NK-92 treated with Interleukin-12 subunit alpha and Interleukin-12 subunit beta, amount 100 ng/mL, for 24 hours (cell line): ENCODE measurements at regions not wholly inside any gene's neighbourhood (a gene's known extent, or its start where the extent isn't known, plus 50 kb on each side); places are given as distances from the start of the nearest gene placed in this dataset.

Source experiments
- DNase-seq: peaks from one replicate; lab custom pipeline; 2025; lab: John Stamatoyannopoulos, UW

DNA sequence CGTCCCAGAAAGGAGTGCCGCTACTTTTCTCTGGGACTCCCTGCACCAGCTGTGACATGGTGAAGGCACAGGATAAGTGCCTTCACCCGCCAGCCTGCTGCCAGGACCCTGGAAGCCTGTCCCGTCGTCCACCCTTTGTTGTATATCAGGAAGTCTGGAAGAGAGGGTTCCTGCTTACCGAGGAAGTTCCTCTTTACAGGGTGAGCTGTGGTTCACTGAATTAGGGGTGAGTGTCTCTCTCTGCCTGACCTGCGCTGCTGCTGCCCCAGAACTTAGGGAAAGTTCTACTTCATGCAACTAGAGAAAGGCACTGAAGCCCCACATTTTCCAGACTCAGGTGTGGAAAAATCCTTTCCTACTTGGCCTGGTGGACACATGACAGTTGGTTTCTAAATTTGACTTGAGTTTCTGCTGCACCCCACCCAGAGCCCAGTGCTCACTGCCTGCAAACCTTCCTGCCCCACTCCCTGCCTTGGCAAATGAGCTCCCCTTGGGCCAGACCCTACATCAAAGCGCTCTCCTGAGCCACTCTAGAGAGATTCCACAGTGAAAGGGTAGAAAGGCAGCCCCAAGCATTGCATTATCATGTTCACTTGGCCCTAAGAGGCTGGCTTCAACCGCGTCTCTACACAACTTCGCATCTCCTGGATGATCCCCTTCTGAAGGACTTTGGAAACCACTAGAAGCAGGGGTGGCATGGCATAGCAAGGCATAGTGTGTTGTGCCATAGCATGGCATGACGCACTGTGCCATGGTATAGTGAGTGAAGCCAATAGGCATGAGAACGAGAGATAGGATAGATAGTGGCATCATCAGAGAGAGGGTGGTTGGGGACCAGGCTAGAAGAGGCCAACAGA lies 215.8 kb upstream of the CDYL start:
- DNase-seq = no peak

DNA sequence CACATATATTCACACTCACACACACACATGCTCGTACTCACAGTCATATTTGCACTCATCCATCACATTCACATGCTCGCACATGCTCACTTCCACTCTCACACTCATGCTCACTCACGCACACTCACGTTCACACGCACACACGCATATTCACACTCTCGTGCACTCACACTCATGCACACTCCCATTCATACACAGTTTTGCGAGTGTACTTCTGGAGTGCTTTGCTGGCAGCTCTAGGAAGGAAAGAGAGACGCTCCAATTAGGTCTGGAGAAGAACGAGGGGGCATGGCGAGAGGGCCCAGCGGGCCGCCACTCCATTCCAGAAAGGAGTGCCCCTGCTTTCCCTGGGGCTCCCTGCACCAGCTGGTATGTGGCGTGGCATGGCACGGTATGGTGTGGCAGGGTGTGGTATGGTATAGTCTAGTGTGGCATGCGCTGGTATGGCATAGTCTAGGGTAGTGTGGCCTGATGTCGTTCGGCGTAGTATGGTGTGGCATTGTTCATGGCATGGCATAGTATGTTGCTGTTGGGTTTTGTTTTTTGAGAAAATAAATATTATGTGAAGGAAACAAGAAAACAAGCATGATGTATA lies 216.8 kb upstream of the CDYL start:
- DNase-seq = no peak

DNA sequence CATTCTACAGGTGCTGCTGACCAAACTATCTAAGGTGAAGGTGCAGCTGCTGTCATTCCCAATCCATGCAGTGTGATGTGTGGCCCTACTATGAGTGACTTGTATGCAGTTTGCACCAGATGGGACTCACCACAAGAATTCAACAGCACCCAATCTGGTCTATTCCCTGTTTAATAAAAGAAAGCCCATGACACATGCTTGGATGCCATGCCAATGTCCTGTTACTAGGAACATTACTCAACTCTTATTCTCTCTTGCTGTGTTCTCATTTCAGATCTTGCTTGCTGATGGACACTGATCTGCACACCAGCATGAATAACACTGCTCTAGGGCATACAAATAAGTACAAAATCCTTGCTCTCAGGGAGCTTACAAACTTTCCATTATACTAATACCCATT lies 221.6 kb upstream of the CDYL start:
- DNase-seq = no peak

DNA sequence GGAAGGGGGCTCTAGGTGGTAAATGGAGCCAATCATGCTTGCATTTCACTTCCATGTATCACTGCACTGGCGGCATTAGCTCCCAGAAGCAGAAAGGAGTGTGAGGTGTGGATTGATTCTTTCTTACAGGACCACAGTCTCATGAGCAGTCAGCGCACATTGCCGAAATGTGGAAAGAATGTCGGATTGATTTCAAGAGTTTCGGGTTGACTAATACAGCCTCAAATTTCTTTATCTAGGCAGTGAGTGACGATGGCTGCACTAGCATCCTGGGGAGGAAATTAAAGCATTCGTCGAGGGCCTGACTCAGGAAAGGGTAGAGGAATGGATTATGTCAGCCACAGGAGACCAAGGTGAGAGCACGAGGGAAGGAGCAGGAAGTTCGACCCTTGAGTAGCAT lies 222.8 kb upstream of the CDYL start:
- no peak for DNase-seq

DNA sequence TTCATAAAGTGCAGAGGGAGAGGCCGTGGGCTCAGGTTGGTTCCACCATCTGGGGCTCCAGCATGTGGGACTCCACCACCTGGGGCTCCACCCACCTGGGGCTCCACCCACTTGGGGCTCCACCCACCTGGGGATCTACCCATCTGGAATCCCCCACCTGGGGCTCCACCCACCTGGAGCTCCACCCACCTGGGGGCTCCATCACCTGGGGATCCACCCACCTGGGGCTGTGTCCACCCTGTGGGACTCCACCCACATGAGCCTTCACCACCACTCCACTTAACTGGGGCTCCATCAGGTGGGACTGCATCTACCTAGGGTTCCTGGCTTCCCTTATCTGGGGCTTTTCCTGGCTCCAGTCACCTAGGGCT lies 226.0 kb upstream of the CDYL start:
- no peak for DNase-seq

DNA sequence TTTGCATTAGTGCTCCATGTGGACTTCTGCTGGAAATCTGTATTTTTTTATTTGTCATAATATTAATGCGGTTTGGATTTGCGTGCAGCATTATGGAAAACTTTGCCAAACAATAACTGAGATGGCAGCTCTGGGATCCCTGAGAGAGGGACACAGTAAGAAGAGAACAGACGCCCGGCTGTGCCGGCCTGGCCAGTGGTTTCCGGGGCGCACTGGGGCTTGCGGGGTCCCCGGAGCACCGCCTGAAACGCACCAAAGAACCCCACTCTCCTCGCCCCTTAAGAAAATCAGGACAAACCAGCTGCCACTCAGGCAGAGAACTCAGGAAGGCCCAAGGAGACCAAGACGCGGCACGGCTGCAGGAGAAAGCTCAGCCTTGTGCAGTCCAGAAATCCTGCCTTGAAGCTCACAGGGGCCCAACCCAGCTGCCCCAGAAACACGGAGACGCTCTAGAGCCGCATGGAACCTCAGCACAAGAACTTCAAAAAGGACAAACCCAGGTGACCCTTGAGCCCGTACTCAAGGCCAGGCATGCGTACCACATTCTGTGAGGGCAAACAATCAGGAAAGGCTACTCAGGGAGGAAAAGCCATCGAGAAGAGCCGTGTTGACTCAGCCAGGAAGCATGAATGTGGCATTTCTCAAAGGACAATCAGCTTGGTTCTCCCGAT lies 226.5 kb upstream of the CDYL start:
- no peak for DNase-seq

DNA sequence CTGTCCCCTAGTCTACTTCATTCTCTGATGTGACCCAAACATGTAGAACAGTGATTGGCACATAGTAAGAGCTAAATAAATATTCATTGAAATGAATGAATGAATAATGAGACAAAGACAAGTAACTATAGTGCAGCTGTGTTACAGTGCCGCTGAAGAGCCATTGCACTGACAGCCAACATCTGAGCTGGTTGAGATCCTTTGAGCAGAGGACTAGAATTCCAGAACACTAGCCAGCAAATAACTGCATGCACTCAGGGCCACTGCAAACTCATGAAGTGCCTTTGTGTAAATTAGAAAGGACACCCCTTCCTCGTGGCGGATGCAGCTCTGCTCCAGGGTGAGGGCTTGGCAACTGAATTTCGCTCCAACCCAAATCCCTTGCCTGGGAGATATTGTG lies 230.3 kb upstream of the CDYL start:
- no peak for DNase-seq

DNA sequence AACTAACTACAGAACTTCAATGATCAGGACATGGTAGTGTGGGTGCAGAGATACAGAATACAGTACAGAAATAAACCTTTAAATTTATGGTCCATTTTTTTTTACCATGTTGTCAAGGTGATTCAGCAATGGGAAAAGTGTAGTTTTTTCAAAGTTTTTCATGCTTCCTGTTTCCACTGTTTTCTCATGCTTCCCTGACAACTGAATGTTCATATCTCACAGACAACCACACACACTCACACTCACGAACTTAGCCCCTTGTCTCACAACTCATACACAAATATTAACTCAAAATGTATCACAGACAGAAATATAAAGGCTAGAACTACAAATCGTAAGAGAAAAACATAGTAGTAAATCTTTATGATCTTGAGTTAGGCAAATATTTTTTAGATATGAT lies 232.6 kb upstream of the CDYL start:
- DNase-seq = no peak

DNA sequence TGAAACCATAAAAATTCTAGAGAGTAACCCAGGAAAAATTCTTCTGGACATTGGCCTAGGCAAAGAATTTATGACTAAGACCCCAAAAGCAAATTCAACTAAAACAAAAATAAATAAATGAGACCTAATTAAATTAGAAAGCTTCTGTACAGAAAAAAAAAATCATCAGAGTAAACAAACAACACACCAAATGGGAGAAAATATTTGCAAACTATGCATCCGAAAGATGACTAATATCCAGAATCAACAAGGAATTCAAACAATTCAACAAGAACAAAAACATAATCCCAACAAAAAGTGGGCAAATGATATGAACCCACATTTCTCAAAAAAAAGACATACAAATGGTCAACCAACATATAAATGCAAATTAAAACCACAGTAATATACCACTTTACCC lies 242.6 kb upstream of the CDYL start:
- DNase-seq = no peak

DNA sequence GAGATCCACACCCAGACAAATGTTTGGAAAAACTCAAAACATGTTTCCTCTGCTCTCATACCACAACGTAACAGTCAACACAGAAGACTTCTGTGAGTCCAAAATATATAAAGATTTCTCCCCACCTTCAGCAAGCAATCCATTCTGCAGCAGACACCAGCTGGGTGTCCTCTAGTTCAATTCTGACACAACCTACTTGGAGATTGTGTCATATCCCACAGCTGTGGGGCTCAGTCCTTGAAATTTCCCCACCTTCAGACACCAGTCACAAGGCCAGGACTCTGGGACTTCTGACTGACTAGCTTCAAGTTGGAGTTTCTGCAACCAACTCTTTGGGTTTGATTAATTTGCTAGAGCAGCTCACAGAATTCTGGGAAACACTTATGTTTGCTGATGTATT lies 244.8 kb upstream of the CDYL start:
- no peak for DNase-seq

DNA sequence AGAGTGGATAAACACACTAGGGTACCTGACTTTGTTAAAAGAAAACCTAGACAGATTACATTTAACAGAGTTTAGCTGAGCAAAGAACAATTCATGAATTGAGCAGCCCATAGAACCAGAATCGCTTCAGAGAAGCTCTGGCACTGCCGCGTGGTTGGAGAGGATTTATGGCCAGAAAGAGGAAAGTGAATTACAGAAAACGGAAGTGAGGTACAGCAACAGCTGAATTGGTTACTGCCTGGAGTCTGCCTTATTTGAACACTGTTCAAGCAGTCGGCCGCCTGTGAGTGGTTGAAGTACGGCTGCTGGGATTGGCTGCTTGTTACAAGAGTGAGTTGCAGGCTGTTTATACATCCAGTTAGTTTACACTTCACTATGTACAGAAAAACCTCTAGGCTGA lies 253.8 kb upstream of the CDYL start:
- no peak for DNase-seq

DNA sequence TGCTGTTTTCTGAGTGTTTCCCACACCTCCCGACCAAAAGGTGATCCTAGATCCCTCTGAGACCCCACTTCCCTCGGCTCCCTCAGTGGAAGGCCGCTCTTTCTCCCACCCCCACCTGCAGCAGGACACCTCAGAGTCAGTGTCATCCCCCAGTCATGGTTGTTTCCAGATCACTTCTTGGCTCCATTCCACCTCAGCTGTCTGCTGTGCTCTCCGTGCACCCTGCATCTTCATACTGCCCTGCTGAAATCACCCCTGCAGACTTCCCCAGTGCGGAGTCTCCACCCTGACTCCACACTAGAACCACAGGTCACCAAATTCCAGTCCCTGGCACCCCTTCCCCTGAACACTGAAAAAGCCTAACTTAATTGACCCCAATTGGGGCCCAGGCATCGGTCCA lies 255.1 kb upstream of the CDYL start:
- DNase-seq = no peak

DNA sequence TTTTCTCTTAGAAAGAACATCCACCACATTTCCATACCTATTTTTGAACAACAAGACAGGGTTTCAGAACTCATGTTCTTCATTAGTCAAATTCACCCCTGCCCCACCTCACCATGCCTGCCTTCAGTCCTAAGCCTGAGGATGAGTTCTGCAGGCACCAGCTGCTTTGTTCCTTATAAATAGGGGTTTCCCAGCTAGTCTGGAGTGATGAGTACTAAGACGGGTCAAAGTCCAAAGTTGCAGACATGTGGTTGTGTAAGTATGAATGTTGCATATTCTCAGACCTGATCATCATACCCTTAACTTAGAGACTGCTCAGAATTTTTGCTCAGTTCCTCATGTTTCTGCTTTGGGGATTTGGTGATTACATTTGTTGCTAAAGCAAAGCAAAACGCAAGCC lies 257.7 kb upstream of the CDYL start:
- no peak for DNase-seq

DNA sequence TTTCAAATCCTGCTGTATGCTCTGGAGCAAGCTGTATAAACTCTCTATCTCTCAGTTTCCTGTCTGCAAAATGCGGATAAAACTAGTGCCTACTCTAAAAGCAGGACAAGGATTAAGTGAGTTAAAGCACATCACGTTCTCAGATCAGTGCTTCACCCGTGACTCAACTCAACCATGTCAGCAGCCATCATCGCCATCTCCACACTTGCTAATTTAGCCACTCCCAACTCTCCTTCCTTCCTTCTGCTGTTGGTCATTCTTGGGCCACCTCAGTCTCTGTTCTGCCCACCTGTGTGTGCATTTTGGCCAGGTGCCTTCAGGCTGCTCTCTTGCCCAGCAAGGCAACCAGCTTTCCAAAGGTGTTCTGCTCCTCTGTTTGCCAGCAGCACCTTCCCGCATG lies 260.0 kb upstream of the CDYL start:
- DNase-seq = no peak

DNA sequence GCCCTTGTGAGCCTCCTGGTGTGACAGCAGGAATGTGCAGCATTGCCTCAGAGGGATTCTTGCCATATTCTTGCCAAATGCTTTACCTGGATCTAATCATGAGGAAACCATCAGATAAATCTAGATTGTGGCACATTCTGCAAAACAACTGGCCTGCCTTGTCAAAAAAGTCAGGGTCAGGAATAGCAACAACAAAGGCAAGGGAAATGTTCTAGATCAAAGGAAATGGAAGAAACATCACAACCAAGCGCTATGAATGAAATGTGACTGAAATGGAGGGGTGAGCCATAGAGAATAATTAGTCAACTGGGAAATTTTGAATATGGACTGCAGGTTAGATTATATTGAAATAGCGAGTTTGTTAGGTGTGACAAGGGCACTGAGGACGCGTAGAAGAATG lies 262.6 kb upstream of the CDYL start:
- DNase-seq = no peak

DNA sequence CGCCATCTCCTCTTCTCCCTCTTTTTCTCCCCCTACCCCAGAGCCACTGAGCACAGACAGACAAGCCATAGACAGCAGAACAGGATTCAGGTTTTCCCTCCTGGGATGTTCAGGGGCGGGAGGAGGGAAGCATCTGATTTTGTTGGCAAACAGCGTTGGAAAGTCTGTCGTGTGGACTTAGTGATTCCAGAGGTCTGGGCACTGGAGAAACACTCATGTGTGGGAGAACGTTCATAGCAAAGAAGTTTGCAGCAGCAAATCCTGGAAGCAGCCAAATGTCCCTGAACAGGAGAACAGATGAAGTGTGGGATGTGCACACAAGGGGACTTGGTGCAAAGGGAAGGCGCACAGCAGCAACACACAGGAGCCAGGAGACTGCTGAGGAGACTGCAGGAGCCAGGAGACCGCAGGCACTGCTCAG lies 264.1 kb upstream of the CDYL start:
- no peak for DNase-seq

DNA sequence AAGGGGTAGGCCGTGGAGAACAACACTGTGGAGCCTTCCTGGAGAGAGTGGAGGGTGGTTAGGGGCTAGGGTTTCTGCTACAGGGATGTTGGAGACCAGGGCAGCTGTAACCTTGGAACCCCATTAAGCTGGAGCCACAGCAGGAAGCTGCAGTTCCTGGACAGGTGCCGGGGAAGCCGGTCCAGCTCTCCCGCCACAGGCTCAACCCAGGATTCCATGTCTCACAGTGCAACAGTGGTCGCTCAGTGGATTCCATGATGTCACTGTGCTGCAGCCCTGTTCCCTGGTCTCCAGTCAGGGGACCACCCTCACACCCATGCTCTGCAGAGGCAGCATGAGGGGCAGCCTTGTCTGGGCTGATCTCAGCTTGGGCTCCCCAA lies 264.6 kb upstream of the CDYL start:
- no peak for DNase-seq

DNA sequence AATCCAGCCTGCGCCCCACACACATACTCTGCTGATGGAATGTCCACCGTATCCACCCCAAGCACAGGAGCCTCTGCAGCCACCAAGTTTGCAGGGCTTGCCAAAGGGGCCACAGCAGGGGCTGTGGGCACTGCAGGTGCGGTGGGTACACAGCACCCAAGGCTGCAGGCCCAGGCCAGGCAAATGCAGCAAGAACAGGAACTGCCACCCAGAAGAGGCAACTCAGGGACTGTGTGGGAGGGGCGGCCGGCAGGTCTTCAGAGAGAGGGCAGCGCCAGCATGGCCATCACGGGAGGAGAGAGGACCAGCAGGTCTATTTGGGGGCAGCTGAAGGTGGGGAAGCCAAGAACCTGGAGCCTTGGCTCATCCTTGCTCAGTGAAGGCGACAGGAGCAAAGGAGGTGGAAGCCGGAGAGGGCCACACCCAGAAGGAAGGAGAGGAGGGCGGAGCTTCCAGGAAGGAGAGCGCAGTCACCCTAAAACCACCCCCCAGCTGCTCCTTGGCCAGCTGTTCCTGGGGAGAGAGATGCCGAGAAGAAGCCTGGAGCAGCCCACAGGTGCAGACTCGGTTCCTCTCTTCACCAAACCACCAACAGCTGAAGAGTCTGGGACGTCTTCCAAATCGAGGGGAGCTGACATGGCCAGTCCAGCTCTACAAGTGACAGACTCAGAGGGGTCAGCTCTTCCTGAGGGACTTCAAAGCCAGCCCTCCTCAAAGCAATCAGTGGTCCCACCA lies 265.1 kb upstream of the CDYL start:
- no peak for DNase-seq

DNA sequence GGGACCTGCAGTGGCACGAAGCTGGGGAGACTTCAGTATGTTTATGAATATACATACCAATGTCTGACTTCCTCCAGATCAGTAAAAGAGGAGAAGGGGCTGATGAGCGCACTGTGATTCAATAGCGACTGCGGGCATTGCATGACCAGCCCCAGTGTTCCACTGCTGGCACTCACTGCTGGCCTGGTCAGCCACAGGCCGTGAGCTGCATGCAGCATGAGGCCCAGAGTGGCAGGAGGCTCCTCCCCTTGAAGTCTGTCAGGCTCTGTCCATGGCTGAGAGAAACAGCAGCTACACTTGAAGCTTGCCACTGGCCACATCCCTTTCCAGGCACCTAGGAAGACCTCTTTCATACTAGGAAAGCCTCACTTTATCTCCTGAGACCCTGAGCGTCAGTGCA lies 265.9 kb upstream of the CDYL start:
- DNase-seq = no peak

DNA sequence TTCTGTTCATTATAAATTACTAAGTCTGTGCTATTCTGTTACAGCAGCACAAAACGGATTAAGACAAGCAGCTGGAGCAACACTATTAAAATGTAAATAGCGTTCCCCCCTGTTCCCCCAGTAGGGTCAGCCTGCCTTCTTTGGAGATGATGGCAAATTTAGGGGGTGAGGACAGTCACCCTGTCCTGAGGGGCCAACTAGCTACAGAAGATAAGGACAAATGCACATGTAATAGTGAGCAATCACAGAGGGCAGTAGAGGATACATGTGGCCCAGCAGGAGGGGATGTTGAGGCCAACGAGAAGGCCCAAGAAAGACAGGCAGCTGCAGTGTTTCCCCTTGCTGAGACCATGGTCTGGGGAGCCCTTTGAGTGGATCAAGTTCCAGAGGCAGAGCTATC lies 266.7 kb upstream of the CDYL start:
- no peak for DNase-seq

DNA sequence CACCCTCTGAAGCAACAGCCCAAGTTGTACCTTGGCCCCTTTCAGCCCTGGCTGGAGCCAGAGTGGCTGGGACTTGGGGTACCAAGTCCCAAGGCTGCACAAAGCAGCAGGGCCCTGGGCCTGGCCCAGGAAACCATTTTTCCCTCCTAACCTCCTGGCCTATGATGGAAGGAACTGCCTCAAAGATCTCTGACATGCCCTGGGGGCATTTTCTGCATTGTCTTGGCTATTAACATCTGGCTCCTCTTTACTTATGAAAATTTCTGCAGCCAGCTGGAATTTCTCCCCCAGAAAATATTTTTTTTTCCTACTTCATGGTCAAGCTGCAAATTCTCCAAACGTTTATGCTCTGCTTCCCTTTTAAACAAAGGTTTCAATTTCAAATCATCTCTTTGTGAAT lies 269.4 kb upstream of the CDYL start:
- no peak for DNase-seq

DNA sequence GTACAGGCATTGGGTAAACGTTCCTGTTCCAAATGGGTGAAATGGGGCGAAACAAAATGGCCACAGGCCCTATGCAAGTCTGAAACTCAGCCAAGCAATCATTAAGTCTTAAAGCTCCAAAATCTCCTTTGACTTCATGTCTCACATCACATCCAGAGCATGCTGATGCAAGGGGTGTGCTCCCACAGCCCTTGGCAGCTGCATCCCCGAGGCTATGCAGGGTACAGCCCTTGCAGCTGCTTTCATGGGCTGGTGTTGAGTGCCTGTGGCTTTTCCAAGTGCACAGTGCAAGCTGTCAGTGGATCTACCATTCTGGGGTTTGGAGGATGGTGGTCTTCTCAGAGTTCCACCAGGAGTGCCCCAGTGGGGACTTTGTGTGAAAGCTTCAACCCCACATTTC lies 270.0 kb upstream of the CDYL start:
- DNase-seq = no peak

DNA sequence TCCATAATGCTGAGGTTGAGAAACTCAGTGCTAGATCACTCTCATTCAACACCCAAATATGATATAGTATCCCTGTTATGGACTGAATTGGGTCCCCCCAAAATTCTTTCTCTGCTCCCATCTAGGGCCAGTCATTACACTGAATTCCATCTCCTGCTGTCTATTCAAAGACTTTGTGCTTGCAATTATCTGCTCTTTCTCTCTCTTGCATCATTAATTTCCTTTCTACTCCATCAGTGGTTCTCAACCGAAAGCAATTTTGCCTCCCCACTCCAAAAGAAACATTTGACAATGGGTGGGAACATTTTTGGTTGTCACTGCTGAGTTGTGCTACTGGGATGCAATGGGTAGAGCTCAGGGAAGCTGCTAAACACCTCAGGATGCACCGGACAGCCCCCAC lies 271.5 kb upstream of the CDYL start:
- no peak for DNase-seq
